Panc1 (cell line): ENCODE measurements at regions not wholly inside any gene's neighbourhood (a gene's known extent, or its start where the extent isn't known, plus 50 kb on each side); places are given as distances from the start of the nearest gene placed in this dataset.

Source experiments
- ATAC-seq: fragments of 200-7000 bp; cut with Tn5 transposase; 2 replicates; pipeline ENCODE4 v1.9.1; 2020; ENCODE audit warnings: mild to moderate bottlenecking, moderate library complexity
- BruUV-seq: library from RNA; stranded (reverse); fragments of 400-500 nt; replicated peaks from 2 replicates; lab custom pipeline; 2021; lab: Mats Ljungman, UMichigan
- CTCF ChIA-PET: fragments of 300-600 bp; sonication (Branson Sonifier 250); formaldehyde crosslinking; loops from one replicate; lab custom pipeline; 2022; ENCODE audit warnings: antibody characterized with exemption; lab: Charles Lee
- POLR2A ChIA-PET: fragments of 300-600 bp; sonication (Branson Sonifier 250); formaldehyde crosslinking; loops from one replicate; lab custom pipeline; 2022; ENCODE audit warnings: antibody characterized with exemption; lab: Charles Lee
- DNase-seq: peaks from one replicate; pipeline ENCODE4 v3.0.0-alpha.2; 2010; ENCODE audit warnings: low read depth, low spot score
- H3K27ac ChIP-seq: 2 replicates; pipeline ENCODE4 v1.5.1; 2011; ENCODE audit warnings: mild to moderate bottlenecking, low read length, inconsistent platforms
- H3K27me3 ChIP-seq: fragments of 200-500 bp; sonication (Bioruptor generic); 2 replicates; pipeline ENCODE4 v1.6.0; 2014; ENCODE audit warnings: low read length, inconsistent platforms; ENCODE audit not compliant: control insufficient read depth, insufficient read depth
- H3K36me3 ChIP-seq: fragments of 200-500 bp; sonication (Bioruptor generic); 2 replicates; pipeline ENCODE4 v1.5.1; 2014; ENCODE audit warnings: inconsistent platforms, mild to moderate bottlenecking, low read length, moderate library complexity; ENCODE audit not compliant: control insufficient read depth, insufficient read depth
- H3K4me1 ChIP-seq: 2 replicates; pipeline ENCODE4 v1.5.1; 2011; ENCODE audit warnings: inconsistent platforms, mild to moderate bottlenecking, low read length, moderate library complexity; ENCODE audit not compliant: control insufficient read depth, insufficient read depth
- H3K4me3 ChIP-seq, 2 experiments: 2 replicates each; pipeline ENCODE4 v1.5.1; 2011 to 2012; ENCODE audit warnings: low read depth in 2 of 2, low read length in 2 of 2, mild to moderate bottlenecking in 2 of 2, inconsistent platforms in 1 of 2, moderate library complexity in 1 of 2
- H3K9me3 ChIP-seq: fragments of 200-500 bp; sonication (Bioruptor generic); 2 replicates; pipeline ENCODE4 v1.5.1; 2014; ENCODE audit warnings: low read depth, mild to moderate bottlenecking, inconsistent platforms, low read length, moderate library complexity; ENCODE audit not compliant: control insufficient read depth, insufficient read depth
- CTCF ChIP-seq: fragments of 450-650 bp; IDR thresholded peaks from 2 replicates; pipeline ENCODE4 v1.5.1; 2017; ENCODE audit warnings: mild to moderate bottlenecking
- POLR2AphosphoS5 ChIP-seq: IDR thresholded peaks from 2 replicates; pipeline ENCODE4 v1.6.1; 2012; ENCODE audit warnings: mild to moderate bottlenecking, low read depth, low read length, moderate library complexity
- SIN3A ChIP-seq: IDR thresholded peaks from 2 replicates; pipeline ENCODE4 v1.6.1; 2012; ENCODE audit warnings: low read depth, mild to moderate bottlenecking, low read length, moderate library complexity, borderline replicate concordance; ENCODE audit not compliant: insufficient read depth
- TCF7L2 ChIP-seq: IDR thresholded peaks from 2 replicates; pipeline ENCODE4 v1.6.1; 2011; ENCODE audit warnings: mild to moderate bottlenecking, low read depth, low read length, inconsistent platforms
- in situ Hi-C: cut with HindIII; loops from 2 replicates; pipeline ENCODE4 v1.10.0; 2016; ENCODE audit warnings: low sequenced_read_pairs, low pct_unique_long_range_greater_than_20kb
- intact Hi-C: fragments of 100-400 bp; cut with micrococcal nuclease; formaldehyde crosslinking; loops from one replicate; pipeline ENCODE4 v1.10.0; 2022; ENCODE audit not compliant: unreplicated experiment
- TF ChIP-seq, protein P1 (sequence below), 2 experiments: IDR thresholded peaks; 2 replicates each; pipeline ENCODE4 v1.6.1; 2011 to 2012; ENCODE audit warnings: low read depth in 2 of 2, control low read depth in 1 of 2, low read length in 1 of 2, mild to moderate bottlenecking in 1 of 2, moderate library complexity in 1 of 2; ENCODE audit not compliant: insufficient read depth in 1 of 2

DNA sequence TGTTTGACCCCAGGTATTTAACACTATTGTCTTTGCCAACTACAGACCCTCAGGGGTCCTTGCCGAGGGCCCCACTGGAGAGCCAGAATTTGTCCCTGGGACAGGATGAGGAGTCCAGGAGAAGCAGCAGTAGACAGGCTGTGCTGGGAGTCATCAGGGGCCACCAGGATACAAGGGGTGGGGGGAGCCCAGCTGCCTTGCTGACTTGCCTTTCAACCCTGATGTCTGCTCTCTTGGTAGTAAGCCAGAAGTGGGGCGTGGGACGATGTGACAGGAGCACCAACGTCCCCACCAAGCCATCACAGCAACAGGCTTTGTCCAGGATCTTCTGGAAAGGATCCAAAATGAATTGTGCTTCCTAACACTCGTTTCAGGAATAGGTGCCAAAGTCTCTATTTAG, 62.4 kb upstream of the CDCA7L start:
- POLR2A ChIA-PET = interaction anchor here (0.6 kb wide), 1 partner anchor 581 kb away, joined by 7 read pairs; no protein-coding TSS in a partner anchor
- ATAC-seq = no peak
- DNase-seq = no peak
- TF ChIP-seq TCF7L2 (no peak), SIN3A (no peak), CTCF (no peak), POLR2AphosphoS5 (no peak)
- TF ChIP-seq, protein P1, sequence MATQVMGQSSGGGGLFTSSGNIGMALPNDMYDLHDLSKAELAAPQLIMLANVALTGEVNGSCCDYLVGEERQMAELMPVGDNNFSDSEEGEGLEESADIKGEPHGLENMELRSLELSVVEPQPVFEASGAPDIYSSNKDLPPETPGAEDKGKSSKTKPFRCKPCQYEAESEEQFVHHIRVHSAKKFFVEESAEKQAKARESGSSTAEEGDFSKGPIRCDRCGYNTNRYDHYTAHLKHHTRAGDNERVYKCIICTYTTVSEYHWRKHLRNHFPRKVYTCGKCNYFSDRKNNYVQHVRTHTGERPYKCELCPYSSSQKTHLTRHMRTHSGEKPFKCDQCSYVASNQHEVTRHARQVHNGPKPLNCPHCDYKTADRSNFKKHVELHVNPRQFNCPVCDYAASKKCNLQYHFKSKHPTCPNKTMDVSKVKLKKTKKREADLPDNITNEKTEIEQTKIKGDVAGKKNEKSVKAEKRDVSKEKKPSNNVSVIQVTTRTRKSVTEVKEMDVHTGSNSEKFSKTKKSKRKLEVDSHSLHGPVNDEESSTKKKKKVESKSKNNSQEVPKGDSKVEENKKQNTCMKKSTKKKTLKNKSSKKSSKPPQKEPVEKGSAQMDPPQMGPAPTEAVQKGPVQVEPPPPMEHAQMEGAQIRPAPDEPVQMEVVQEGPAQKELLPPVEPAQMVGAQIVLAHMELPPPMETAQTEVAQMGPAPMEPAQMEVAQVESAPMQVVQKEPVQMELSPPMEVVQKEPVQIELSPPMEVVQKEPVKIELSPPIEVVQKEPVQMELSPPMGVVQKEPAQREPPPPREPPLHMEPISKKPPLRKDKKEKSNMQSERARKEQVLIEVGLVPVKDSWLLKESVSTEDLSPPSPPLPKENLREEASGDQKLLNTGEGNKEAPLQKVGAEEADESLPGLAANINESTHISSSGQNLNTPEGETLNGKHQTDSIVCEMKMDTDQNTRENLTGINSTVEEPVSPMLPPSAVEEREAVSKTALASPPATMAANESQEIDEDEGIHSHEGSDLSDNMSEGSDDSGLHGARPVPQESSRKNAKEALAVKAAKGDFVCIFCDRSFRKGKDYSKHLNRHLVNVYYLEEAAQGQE (IDR thresholded peaks at IDR 0.05; ENCODE audit: insufficient read depth in 1 of 2, low read depth in 2 of 2, low read length in 1 of 2) = no peak
- H3K27me3 ChIP-seq = peaks cover 9% of the 10 kb centered on the region
- in situ Hi-C loops (no loop called here), intact Hi-C loops (no loop called here)
- H3K36me3 ChIP-seq = no peaks in the 10 kb centered on the region
- no peaks in the 10 kb centered on the region for H3K9me3 ChIP-seq
- no TSS peak for BruUV-seq
- no peak overlapping the region for H3K4me3 ChIP-seq
- CTCF ChIA-PET = interaction anchor here (0.7 kb wide), 1 partner anchor 436 kb away, joined by 6 read pairs; no protein-coding TSS in a partner anchor
- no peaks in the 10 kb centered on the region for H3K4me1 ChIP-seq
- H3K27ac ChIP-seq = no peak overlapping the region

- no peak for DNase-seq
- POLR2A ChIA-PET = no interaction called here
- Histone ChIP-seq H3K27ac (no peak overlapping the region), H3K9me3 (no peaks in the 10 kb centered on the region), H3K4me3 (no peak overlapping the region), H3K36me3 (no peaks in the 10 kb centered on the region), H3K4me1 (no peaks in the 10 kb centered on the region), H3K27me3 (peaks cover 19% of the 10 kb centered on the region)
- TF ChIP-seq POLR2AphosphoS5 = no peak
- BruUV-seq = no TSS peak
- intact Hi-C loops (no loop called here), in situ Hi-C loops (no loop called here)
- CTCF ChIA-PET = no interaction called here
- no peak for ATAC-seq
Observed at GRCh38 chr7:22005151-22005550, 59.5 kb upstream of the CDCA7L start.

DNA sequence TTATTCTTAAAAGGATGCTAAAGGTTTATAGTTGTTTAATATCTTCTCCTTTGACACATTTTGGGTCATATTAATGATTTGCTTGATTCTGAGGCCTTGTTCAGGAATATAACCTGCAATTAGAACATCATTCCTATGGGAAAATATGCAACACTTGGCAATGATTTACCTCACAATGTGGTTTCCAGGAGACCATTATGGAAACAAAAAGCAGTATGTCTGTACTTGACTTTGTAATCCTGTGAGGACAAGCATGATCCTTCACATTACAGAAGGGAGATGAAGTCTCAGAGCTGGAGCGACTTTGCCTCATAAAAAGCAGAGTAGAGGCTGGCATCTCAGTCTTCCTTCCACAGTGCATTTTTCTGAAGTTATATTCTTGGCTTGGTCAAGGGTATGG, 57.0 kb upstream of the CDCA7L start:
- TF ChIP-seq TCF7L2 (no peak), SIN3A (no peak), CTCF (no peak), POLR2AphosphoS5 (no peak)
- TF ChIP-seq, protein P1 (IDR thresholded peaks at IDR 0.05; ENCODE audit: insufficient read depth in 1 of 2, low read depth in 2 of 2, low read length in 1 of 2) = no peak

More for the DNA sequence above, 57.0 kb upstream of the CDCA7L start:
- H3K9me3 ChIP-seq = no peaks in the 10 kb centered on the region
- ATAC-seq = no peak
- no TSS peak for BruUV-seq
- DNase-seq = no peak
- in situ Hi-C loops (no loop called here), intact Hi-C loops (loop anchor here (5.0 kb wide), 2 partner anchors 230 to 740 kb away; no protein-coding TSS in a partner anchor)
- ChIA-PET POLR2A (no interaction called here), CTCF (no interaction called here)
- peaks cover 18% of the 10 kb centered on the region for H3K27me3 ChIP-seq
- no peaks in the 10 kb centered on the region for H3K4me1 ChIP-seq
- no peaks in the 10 kb centered on the region for H3K36me3 ChIP-seq
- no peak overlapping the region for H3K4me3 ChIP-seq
- no peak overlapping the region for H3K27ac ChIP-seq
